ENCODE measurements at regions not wholly inside any gene's neighbourhood (a gene's known extent, or its start where the extent isn't known, plus 50 kb on each side); places are given as distances from the start of the nearest gene placed in this dataset.

- no peak for DNase-seq
These were observed 92.9 kb upstream of the TBX3 start for GRCh38 chr12:114776731-114777442.

- DNase-seq = no peak
These were observed 90.7 kb upstream of the TBX3 start for GRCh38 chr12:114774699-114775098.

- no peak for DNase-seq
These were observed 90.2 kb upstream of the TBX3 start for GRCh38 chr12:114774197-114774596.

- DNase-seq = no peak
These were observed 86.3 kb upstream of the TBX3 start for GRCh38 chr12:114770323-114770722.

GRCh38 chr12:114769634-114770033 is 85.7 kb upstream of the TBX3 start:
- no peak for DNase-seq

GRCh38 chr12:114767906-114768722 is 84.1 kb upstream of the TBX3 start:
- DNase-seq = no peak

- DNase-seq = peak; percentile 64
These were observed 83.2 kb upstream of the TBX3 start for GRCh38 chr12:114767084-114767760.

GRCh38 chr12:114765960-114766691 is 82.2 kb upstream of the TBX3 start:
- no peak for DNase-seq

- DNase-seq = peak; percentile 59
These were observed 80.5 kb upstream of the TBX3 start for GRCh38 chr12:114764510-114764909.

GRCh38 chr12:114762490-114763110 is 78.6 kb upstream of the TBX3 start:
- DNase-seq = peak; percentile 49

- DNase-seq = no peak
These were observed 76.3 kb upstream of the TBX3 start for GRCh38 chr12:114760151-114760877.

GRCh38 chr12:114759635-114760034 is 75.7 kb upstream of the TBX3 start:
- DNase-seq = no peak

- DNase-seq = no peak
These were observed 73.8 kb upstream of the TBX3 start for GRCh38 chr12:114757684-114758325.

GRCh38 chr12:114752217-114752616 is 68.2 kb upstream of the TBX3 start:
- DNase-seq = peak; percentile 74

GRCh38 chr12:114751712-114752111 is 67.7 kb upstream of the TBX3 start:
- DNase-seq = peak; percentile 43

GRCh38 chr12:114750917-114751316 is 66.9 kb upstream of the TBX3 start:
- DNase-seq = no peak

- no peak for DNase-seq
These were observed 65.1 kb upstream of the TBX3 start for GRCh38 chr12:114749065-114749464.

- no peak for DNase-seq
These were observed 63.3 kb upstream of the TBX3 start for GRCh38 chr12:114747012-114747858.

GRCh38 chr12:114746297-114747011 is 62.5 kb upstream of the TBX3 start:
- no peak for DNase-seq

- peak; percentile 60 for DNase-seq
These were observed 60.7 kb upstream of the TBX3 start for GRCh38 chr12:114744691-114745090.

All from eye (tissue), 1 donor.